HepG2 (cell line): ENCODE measurements at regions not wholly inside any gene's neighbourhood (a gene's known extent, or its start where the extent isn't known, plus 50 kb on each side); places are given as distances from the start of the nearest gene placed in this dataset.

Experiments used
- ARHGAP35 ChIP-seq: sonication (generic); formaldehyde crosslinking; IDR thresholded peaks from 2 replicates; pipeline ENCODE4 v1.9.0; 2022; ENCODE audit warnings: mild to moderate bottlenecking, inconsistent platforms, moderate library complexity, missing genetic modification reagents, borderline replicate concordance
- MAZ ChIP-seq, 2 experiments: sonication (generic) in 1 of 2; formaldehyde crosslinking in 1 of 2; IDR thresholded peaks; 2 replicates each; pipeline versions ENCODE4 v1.5.0 to v1.6.1; 2012 to 2020; ENCODE audit warnings: low read depth in 2 of 2, mild to moderate bottlenecking in 2 of 2, borderline replicate concordance in 1 of 2, improper control_type of control experiment in 1 of 2, low read length in 1 of 2, missing genetic modification reagents in 1 of 2, moderate library complexity in 1 of 2
- SOX5 ChIP-seq: IDR thresholded peaks from 2 replicates; pipeline ENCODE4 v1.6.1; 2016; ENCODE audit warnings: borderline replicate concordance
- TF ChIP-seq, protein P1 (sequence below): sonication (generic); formaldehyde crosslinking; IDR thresholded peaks from 2 replicates; pipeline ENCODE4 v1.5.0; 2020; ENCODE audit warnings: mild to moderate bottlenecking, missing genetic modification reagents, moderate library complexity

DNA sequence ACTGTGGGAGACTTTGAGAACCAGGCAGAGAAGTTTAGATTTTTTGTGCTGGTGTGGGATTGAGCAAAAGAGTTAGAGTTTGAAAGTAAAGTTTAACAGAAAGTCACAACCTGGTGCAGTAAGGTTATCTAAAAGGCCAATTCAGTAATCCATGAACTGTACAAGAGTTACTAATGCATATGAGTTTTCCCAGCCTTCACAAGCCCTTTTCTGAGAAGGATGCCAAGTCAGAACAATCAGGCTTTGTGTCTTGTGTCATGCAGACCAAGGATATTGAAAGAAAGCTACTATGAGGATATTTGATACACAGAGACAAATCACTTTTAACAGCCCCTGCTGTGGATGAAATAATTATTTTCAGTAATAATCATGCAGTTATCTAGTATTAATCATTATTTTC, 68.8 kb upstream of the MYO3A start:
- no peak for TF ChIP-seq MAZ (IDR thresholded peaks at IDR 0.05; ENCODE audit: borderline replicate concordance, low read depth, low read length)
- TF ChIP-seq MAZ (CRISPR knock-in tag; IDR thresholded peaks at IDR 0.05; ENCODE audit: low read depth): no peak
- no peak for TF ChIP-seq SOX5 (CRISPR knock-in tag)
- TF ChIP-seq ARHGAP35 (CRISPR knock-in tag): no peak
- TF ChIP-seq, protein P1, sequence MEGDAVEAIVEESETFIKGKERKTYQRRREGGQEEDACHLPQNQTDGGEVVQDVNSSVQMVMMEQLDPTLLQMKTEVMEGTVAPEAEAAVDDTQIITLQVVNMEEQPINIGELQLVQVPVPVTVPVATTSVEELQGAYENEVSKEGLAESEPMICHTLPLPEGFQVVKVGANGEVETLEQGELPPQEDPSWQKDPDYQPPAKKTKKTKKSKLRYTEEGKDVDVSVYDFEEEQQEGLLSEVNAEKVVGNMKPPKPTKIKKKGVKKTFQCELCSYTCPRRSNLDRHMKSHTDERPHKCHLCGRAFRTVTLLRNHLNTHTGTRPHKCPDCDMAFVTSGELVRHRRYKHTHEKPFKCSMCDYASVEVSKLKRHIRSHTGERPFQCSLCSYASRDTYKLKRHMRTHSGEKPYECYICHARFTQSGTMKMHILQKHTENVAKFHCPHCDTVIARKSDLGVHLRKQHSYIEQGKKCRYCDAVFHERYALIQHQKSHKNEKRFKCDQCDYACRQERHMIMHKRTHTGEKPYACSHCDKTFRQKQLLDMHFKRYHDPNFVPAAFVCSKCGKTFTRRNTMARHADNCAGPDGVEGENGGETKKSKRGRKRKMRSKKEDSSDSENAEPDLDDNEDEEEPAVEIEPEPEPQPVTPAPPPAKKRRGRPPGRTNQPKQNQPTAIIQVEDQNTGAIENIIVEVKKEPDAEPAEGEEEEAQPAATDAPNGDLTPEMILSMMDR (CRISPR knock-in tag): no peak
